Fibroblast of skin of right quadriceps (primary cell): ENCODE measurements at regions not wholly inside any gene's neighbourhood (a gene's known extent, or its start where the extent isn't known, plus 50 kb on each side); places are given as distances from the start of the nearest gene placed in this dataset.
"Not testable (repeated sequence)": the region's sequence is repeated elsewhere in the genome, so short reads cannot be mapped to it uniquely, and the experiment has no call there.

Experiments
- DNase-seq: peaks from one replicate; pipeline ENCODE4 v3.0.0-alpha.2; 2013

GRCh38 chr4:1589098-1589497 is 95.0 kb downstream of the FAM53A start:
- DNase-seq = no peak

GRCh38 chr4:1588306-1588705 is 95.8 kb downstream of the FAM53A start:
- no peak for DNase-seq

GRCh38 chr4:1584498-1584897 is 99.6 kb downstream of the FAM53A start:
- DNase-seq = no peak

GRCh38 chr4:1583859-1584258 is 100.3 kb downstream of the FAM53A start:
- no peak for DNase-seq

GRCh38 chr4:1583051-1583785 is 100.9 kb downstream of the FAM53A start:
- DNase-seq = no peak

- no peak for DNase-seq
These were observed 101.9 kb downstream of the FAM53A start for GRCh38 chr4:1582227-1582626.

GRCh38 chr4:1581164-1581894 is 102.8 kb downstream of the FAM53A start:
- DNase-seq = peak; percentile 75

- not testable (repeated sequence) for DNase-seq
These were observed 103.5 kb downstream of the FAM53A start for GRCh38 chr4:1580692-1581012.

GRCh38 chr4:1579901-1580691 is 104.0 kb downstream of the FAM53A start:
- peak; percentile 78 for DNase-seq

GRCh38 chr4:1579001-1579900 is 104.9 kb downstream of the FAM53A start:
- peak; percentile 40 for DNase-seq

GRCh38 chr4:1578251-1578773 is 105.8 kb downstream of the FAM53A start:
- DNase-seq = no peak

- DNase-seq = no peak
These were observed 106.3 kb downstream of the FAM53A start for GRCh38 chr4:1577822-1578217.

GRCh38 chr4:1576961-1577821 is 106.9 kb downstream of the FAM53A start:
- no peak for DNase-seq

GRCh38 chr4:1576304-1576960 is 107.7 kb downstream of the FAM53A start:
- no peak for DNase-seq

GRCh38 chr4:1575418-1576303 is 108.5 kb downstream of the FAM53A start:
- DNase-seq = no peak

GRCh38 chr4:1574601-1575417 is 109.3 kb downstream of the FAM53A start:
- no peak for DNase-seq

- DNase-seq = no peak
These were observed 110.2 kb downstream of the FAM53A start for GRCh38 chr4:1573830-1574459.

- no peak for DNase-seq
These were observed 111.0 kb downstream of the FAM53A start for GRCh38 chr4:1572964-1573720.
